A673 (cell line): ENCODE measurements at regions not wholly inside any gene's neighbourhood (a gene's known extent, or its start where the extent isn't known, plus 50 kb on each side); places are given as distances from the start of the nearest gene placed in this dataset.

ENCODE experiments used
- BruUV-seq: library from RNA; stranded (reverse); fragments of 400-500 nt; replicated peaks from 2 replicates; lab custom pipeline; 2021; lab: Mats Ljungman, UMichigan
- CTCF ChIA-PET: fragments of 300-600 bp; sonication (Branson Sonifier 250); formaldehyde crosslinking; loops from one replicate; lab custom pipeline; 2022; ENCODE audit warnings: antibody characterized with exemption; lab: Charles Lee
- POLR2A ChIA-PET: fragments of 300-600 bp; sonication (Branson Sonifier 250); formaldehyde crosslinking; loops from one replicate; lab custom pipeline; 2022; ENCODE audit warnings: antibody characterized with exemption; ENCODE audit not compliant: low non-redundant PET; lab: Charles Lee
- DNase-seq: peaks from one replicate; pipeline ENCODE4 v3.0.0-alpha.2; 2015; ENCODE audit warnings: low spot score
- H3K27ac ChIP-seq: fragments of 200-600 bp; sonication (generic); 2 replicates; pipeline ENCODE4 v1.5.1; 2016; ENCODE audit warnings: mixed run types, low read depth, mild to moderate bottlenecking, mixed read lengths, antibody characterized with exemption, low read length; ENCODE audit not compliant: poor library complexity, severe bottlenecking
- H3K27me3 ChIP-seq: fragments of 200-600 bp; sonication (generic); replicated peaks from 2 replicates; pipeline ENCODE4 v1.6.1; 2017; ENCODE audit warnings: mixed run types, low read depth, mild to moderate bottlenecking, mixed read lengths, antibody characterized with exemption, low read length; ENCODE audit not compliant: insufficient read depth, poor library complexity
- H3K36me3 ChIP-seq: fragments of 200-600 bp; sonication (generic); 2 replicates; pipeline ENCODE4 v1.6.1; 2016; ENCODE audit warnings: mixed run types, mild to moderate bottlenecking, mixed read lengths, antibody characterized with exemption, low read length; ENCODE audit not compliant: insufficient read depth, poor library complexity, severe bottlenecking
- H3K4me1 ChIP-seq: fragments of 200-600 bp; sonication (generic); 2 replicates; pipeline ENCODE4 v1.6.1; 2017; ENCODE audit warnings: mixed run types, mild to moderate bottlenecking, mixed read lengths, antibody characterized with exemption, low read length; ENCODE audit not compliant: insufficient read depth, poor library complexity, severe bottlenecking
- H3K4me3 ChIP-seq: fragments of 200-600 bp; sonication (generic); 2 replicates; pipeline ENCODE4 v1.5.1; 2016; ENCODE audit warnings: low read depth, mixed run types, mild to moderate bottlenecking, mixed read lengths, low read length; ENCODE audit not compliant: poor library complexity, severe bottlenecking
- H3K9me3 ChIP-seq: fragments of 200-600 bp; sonication (generic); 2 replicates; pipeline ENCODE4 v1.6.1; 2016; ENCODE audit warnings: mixed run types, low read depth, mild to moderate bottlenecking, mixed read lengths, antibody characterized with exemption, low read length; ENCODE audit not compliant: poor library complexity, severe bottlenecking
- EZH2 ChIP-seq: fragments of 200-600 bp; sonication (generic); IDR thresholded peaks from 2 replicates; pipeline ENCODE4 v1.6.1; 2017; ENCODE audit warnings: borderline replicate concordance, low read depth, mild to moderate bottlenecking, mixed read lengths, antibody characterized with exemption, low read length; ENCODE audit not compliant: poor library complexity, severe bottlenecking
- intact Hi-C: fragments of 100-400 bp; cut with micrococcal nuclease; formaldehyde crosslinking; loops from one replicate; pipeline ENCODE4 v1.10.0; 2022; ENCODE audit not compliant: unreplicated experiment
- TF ChIP-seq, protein P1 (sequence below): fragments of 300-800, 200-600 bp; sonication (generic); conservative IDR thresholded peaks from 2 replicates; pipeline ENCODE4 v1.5.1; 2017; ENCODE audit warnings: low read depth, mild to moderate bottlenecking, antibody characterized with exemption, low read length, moderate library complexity, mixed read lengths

GRCh38 chr16:60261425-60261824 is 1527.3 kb upstream of the GOT2 start:
- intact Hi-C loops = no loop called here

DNA sequence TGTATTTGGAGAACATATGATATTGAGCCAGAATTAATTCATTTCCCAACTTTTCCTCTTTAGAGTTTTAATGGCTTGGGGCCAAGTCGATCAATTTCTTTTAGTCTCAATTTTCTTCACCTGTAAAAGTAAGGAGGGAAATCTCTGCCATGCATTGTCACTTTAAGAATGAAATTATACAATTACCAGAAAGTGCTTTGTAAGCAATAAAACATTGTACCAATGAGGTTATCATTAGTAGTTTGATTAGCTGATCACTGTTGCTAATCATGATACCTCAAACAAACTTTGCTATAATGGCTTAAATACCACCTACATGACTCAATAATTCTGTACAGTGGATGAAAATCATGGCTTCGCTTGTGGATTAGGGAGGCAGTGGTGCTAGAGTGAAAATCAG is 1525.8 kb upstream of the GOT2 start:
- no TSS peak for BruUV-seq
- TF ChIP-seq, protein P1, sequence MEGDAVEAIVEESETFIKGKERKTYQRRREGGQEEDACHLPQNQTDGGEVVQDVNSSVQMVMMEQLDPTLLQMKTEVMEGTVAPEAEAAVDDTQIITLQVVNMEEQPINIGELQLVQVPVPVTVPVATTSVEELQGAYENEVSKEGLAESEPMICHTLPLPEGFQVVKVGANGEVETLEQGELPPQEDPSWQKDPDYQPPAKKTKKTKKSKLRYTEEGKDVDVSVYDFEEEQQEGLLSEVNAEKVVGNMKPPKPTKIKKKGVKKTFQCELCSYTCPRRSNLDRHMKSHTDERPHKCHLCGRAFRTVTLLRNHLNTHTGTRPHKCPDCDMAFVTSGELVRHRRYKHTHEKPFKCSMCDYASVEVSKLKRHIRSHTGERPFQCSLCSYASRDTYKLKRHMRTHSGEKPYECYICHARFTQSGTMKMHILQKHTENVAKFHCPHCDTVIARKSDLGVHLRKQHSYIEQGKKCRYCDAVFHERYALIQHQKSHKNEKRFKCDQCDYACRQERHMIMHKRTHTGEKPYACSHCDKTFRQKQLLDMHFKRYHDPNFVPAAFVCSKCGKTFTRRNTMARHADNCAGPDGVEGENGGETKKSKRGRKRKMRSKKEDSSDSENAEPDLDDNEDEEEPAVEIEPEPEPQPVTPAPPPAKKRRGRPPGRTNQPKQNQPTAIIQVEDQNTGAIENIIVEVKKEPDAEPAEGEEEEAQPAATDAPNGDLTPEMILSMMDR = no peak
- no peak for TF ChIP-seq EZH2
- intact Hi-C loops = no loop called here
- ChIA-PET POLR2A (no interaction called here), CTCF (no interaction called here)
- H3K4me3 ChIP-seq = no peak overlapping the region
- H3K36me3 ChIP-seq = no peaks in the 10 kb centered on the region
- DNase-seq = no peak
- H3K4me1 ChIP-seq = no peaks in the 10 kb centered on the region
- H3K9me3 ChIP-seq = no peaks in the 10 kb centered on the region
- no peak overlapping the region for H3K27ac ChIP-seq
- peaks cover 10% of the 10 kb centered on the region for H3K27me3 ChIP-seq

More at GRCh38 chr16:60261425-60261824, 1527.3 kb upstream of the GOT2 start:
- BruUV-seq = no TSS peak
- Histone ChIP-seq H3K27ac (no peak overlapping the region), H3K9me3 (no peaks in the 10 kb centered on the region), H3K27me3 (peaks cover 6% of the 10 kb centered on the region), H3K36me3 (no peaks in the 10 kb centered on the region), H3K4me1 (no peaks in the 10 kb centered on the region), H3K4me3 (no peak overlapping the region)
- TF ChIP-seq, protein P1 = no peak
- POLR2A ChIA-PET = no interaction called here
- DNase-seq = no peak
- CTCF ChIA-PET = no interaction called here

- ChIA-PET POLR2A (no interaction called here), CTCF (no interaction called here)
- intact Hi-C loops = no loop called here
- TF ChIP-seq, protein P1 = no peak
- TF ChIP-seq EZH2 = no peak
- Histone ChIP-seq H3K27me3 (no peaks in the 10 kb centered on the region), H3K27ac (no peak overlapping the region), H3K9me3 (no peaks in the 10 kb centered on the region), H3K4me3 (no peak overlapping the region), H3K4me1 (no peaks in the 10 kb centered on the region), H3K36me3 (no peaks in the 10 kb centered on the region)
- no peak for DNase-seq
- no TSS peak for BruUV-seq
Measured at GRCh38 chr16:60246086-60246485, 1512.0 kb upstream of the GOT2 start.
